HFFc6 (cell line): ENCODE measurements at regions not wholly inside any gene's neighbourhood (a gene's known extent, or its start where the extent isn't known, plus 50 kb on each side); places are given as distances from the start of the nearest gene placed in this dataset.

Source experiments
- DNase-seq: peaks from one replicate; pipeline ENCODE4 v3.0.0-alpha.2; 2018
- H3K27ac Mint-ChIP-seq: 2 replicates; pipeline ENCODE4 v1.8.0; 2020; ENCODE audit warnings: mild to moderate bottlenecking, mixed read lengths
- H3K27me3 Mint-ChIP-seq: 2 replicates; pipeline ENCODE4 v1.8.0; 2021; ENCODE audit warnings: mild to moderate bottlenecking, moderate library complexity, mixed read lengths; ENCODE audit not compliant: insufficient read depth
- H3K36me3 Mint-ChIP-seq: 2 replicates; pipeline ENCODE4 v1.8.0; 2021; ENCODE audit warnings: low read depth, mixed read lengths
- H3K4me1 Mint-ChIP-seq: 2 replicates; pipeline ENCODE4 v1.8.0; 2020; ENCODE audit warnings: low read depth, mixed read lengths
- H3K4me3 Mint-ChIP-seq: 2 replicates; pipeline ENCODE4 v1.8.0; 2020; ENCODE audit warnings: mild to moderate bottlenecking, moderate library complexity, mixed read lengths
- H3K9me3 Mint-ChIP-seq: 2 replicates; pipeline ENCODE4 v1.8.0; 2020; ENCODE audit warnings: mild to moderate bottlenecking, mixed read lengths
- TF ChIP-seq, protein P1 (sequence below): fragments of 200-600 bp; sonication (generic); IDR thresholded peaks from 2 replicates; pipeline ENCODE4 v1.5.0; 2021; ENCODE audit warnings: antibody characterized with exemption, mild to moderate bottlenecking

DNA sequence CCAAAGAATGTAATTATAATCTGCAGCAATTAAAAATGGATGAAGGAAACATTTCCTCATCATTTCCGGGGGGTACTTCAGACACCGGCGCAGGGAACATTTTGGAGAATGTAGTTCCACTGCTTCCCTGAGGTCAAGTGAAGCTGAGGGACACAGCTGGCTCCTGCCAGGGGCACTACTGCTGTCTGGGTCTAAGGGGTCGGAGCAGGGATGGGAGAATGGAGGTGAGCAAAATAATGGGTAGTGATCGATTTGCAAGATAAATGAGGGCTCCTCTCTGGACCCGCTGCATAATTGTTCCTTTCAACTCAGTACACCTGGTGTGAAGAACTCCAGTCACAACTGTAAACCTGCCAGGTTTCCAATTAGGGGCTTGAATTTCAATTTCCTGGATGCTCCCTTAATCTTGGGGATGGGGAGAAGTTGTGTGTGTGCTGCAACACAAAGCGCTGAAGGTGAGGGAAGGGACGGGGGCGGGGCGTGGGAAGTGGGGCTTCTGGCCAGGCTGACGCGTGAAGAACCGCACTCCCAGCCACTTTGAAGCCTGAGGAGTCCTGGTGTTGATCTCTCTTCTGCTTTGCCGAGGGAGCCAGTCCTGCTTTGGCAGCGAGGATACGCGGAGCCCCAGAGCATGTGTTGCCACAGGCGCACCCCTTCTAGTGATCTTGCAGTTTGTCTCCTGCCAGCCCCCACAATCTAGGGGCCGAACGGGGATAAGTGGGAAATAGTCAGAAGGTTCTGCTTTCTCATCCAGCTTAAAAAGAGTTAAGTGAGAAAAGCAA is 57.9 kb upstream of the PCDH8 start:
- no peaks in the 10 kb centered on the region for H3K36me3 Mint-ChIP-seq
- TF ChIP-seq, protein P1, sequence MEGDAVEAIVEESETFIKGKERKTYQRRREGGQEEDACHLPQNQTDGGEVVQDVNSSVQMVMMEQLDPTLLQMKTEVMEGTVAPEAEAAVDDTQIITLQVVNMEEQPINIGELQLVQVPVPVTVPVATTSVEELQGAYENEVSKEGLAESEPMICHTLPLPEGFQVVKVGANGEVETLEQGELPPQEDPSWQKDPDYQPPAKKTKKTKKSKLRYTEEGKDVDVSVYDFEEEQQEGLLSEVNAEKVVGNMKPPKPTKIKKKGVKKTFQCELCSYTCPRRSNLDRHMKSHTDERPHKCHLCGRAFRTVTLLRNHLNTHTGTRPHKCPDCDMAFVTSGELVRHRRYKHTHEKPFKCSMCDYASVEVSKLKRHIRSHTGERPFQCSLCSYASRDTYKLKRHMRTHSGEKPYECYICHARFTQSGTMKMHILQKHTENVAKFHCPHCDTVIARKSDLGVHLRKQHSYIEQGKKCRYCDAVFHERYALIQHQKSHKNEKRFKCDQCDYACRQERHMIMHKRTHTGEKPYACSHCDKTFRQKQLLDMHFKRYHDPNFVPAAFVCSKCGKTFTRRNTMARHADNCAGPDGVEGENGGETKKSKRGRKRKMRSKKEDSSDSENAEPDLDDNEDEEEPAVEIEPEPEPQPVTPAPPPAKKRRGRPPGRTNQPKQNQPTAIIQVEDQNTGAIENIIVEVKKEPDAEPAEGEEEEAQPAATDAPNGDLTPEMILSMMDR, result no peak
- no peak overlapping the region for H3K4me3 Mint-ChIP-seq
- no peaks in the 10 kb centered on the region for H3K27me3 Mint-ChIP-seq
- no peak for DNase-seq
- H3K27ac Mint-ChIP-seq, result no peak overlapping the region
- peaks cover 2% of the 10 kb centered on the region; the same call in 1 of the 2 replicates for H3K9me3 Mint-ChIP-seq
- no peaks in the 10 kb centered on the region for H3K4me1 Mint-ChIP-seq

DNA sequence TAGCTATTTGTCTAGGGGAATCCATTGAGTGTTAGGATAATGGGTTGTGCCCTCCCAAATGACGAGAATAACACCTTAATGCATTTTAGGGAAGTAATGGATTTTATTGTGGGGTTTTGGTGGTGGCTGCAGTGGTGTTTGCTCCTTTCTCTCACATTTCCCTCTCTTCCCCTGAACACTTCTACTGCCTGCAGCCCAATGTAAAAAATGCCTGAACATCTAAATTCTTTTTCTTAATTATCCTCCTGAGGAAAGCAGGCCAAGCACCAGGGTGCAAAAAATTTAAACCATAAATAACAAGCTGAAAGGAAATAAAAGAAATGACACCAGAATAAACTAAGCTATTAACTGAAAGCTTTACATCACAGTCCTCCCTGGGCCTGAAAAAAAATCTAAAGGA is 57.3 kb upstream of the PCDH8 start:
- no peak for DNase-seq
- no peaks in the 10 kb centered on the region for H3K9me3 Mint-ChIP-seq
- no peaks in the 10 kb centered on the region for H3K27me3 Mint-ChIP-seq
- no peaks in the 10 kb centered on the region for H3K36me3 Mint-ChIP-seq
- H3K4me3 Mint-ChIP-seq, result no peak overlapping the region
- H3K4me1 Mint-ChIP-seq, result no peaks in the 10 kb centered on the region
- TF ChIP-seq, protein P1, result no peak
- H3K27ac Mint-ChIP-seq, result no peak overlapping the region

DNA sequence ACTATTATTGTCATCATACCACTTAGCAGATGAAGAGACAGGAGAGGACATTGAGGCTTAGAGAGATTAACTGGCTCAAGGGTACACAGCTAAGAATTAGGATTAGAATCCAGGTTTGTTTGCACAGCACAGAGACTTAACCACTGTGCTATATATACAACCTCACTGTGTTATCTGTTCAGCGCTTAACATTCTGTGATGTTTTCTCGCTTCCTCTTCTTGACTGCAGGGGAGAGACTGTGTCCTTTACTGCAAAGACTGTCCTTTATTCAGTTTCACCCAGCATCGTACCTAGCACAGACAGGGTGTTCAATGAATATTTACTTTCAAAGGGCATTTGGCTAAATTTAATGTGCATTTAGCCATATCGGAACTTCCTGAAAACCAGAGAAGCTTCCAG is 54.9 kb upstream of the PCDH8 start:
- H3K9me3 Mint-ChIP-seq, result peaks cover 7% of the 10 kb centered on the region; the same call in 1 of the 2 replicates
- TF ChIP-seq, protein P1, result no peak
- H3K27me3 Mint-ChIP-seq, result no peaks in the 10 kb centered on the region
- DNase-seq, result no peak
- no peak overlapping the region for H3K4me3 Mint-ChIP-seq
- H3K36me3 Mint-ChIP-seq, result no peaks in the 10 kb centered on the region
- H3K4me1 Mint-ChIP-seq, result no peaks in the 10 kb centered on the region
- no peak overlapping the region for H3K27ac Mint-ChIP-seq

DNA sequence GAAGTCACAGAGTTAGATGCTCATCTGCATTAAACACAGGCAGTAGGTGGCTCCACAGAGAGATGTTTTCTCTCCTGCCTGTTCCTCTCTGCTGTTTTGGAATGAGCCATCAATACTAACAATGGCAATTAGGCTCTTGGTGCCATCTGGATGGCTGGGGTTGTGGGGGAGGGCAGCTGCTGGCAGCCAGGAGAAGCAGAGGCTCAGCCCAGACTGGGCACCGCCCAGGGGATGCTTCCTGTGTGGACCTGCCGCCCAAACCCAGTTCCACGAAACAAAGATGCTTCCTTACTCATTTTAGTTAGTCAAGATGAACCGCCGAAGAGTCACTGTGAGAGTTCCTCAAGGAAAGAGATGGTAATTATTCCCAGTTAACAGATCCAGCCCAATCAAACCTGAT is 50.8 kb upstream of the PCDH8 start:
- no peak overlapping the region for H3K4me3 Mint-ChIP-seq
- TF ChIP-seq, protein P1, result no peak
- peaks cover 2% of the 10 kb centered on the region; the same call in 1 of the 2 replicates for H3K27me3 Mint-ChIP-seq
- H3K36me3 Mint-ChIP-seq, result no peaks in the 10 kb centered on the region
- no peak for DNase-seq
- H3K9me3 Mint-ChIP-seq, result peaks cover 19% of the 10 kb centered on the region
- H3K27ac Mint-ChIP-seq, result no peak overlapping the region
- no peaks in the 10 kb centered on the region for H3K4me1 Mint-ChIP-seq
